ENCODE measurements at regions not wholly inside any gene's neighbourhood (a gene's known extent, or its start where the extent isn't known, plus 50 kb on each side); places are given as distances from the start of the nearest gene placed in this dataset.
"Not testable (repeated sequence)": the region's sequence is repeated elsewhere in the genome, so short reads cannot be mapped to it uniquely, and the experiment has no call there.

GRCh38 chr9:12224449-12224848 lies 468.7 kb upstream of the TYRP1 start:
- no peak for DNase-seq (ENCODE audit: low read depth in 2 of 2)

- DNase-seq (ENCODE audit: low read depth in 2 of 2) = no peak
Observed at GRCh38 chr9:12230708-12231107, 462.5 kb upstream of the TYRP1 start.

- no peak for DNase-seq (ENCODE audit: low read depth in 2 of 2)
Observed at GRCh38 chr9:12231832-12232231, 461.4 kb upstream of the TYRP1 start.

GRCh38 chr9:12232836-12233235 lies 460.3 kb upstream of the TYRP1 start:
- no peak for DNase-seq (ENCODE audit: low read depth in 2 of 2)

GRCh38 chr9:12253941-12254340 lies 439.2 kb upstream of the TYRP1 start:
- DNase-seq (ENCODE audit: low read depth in 2 of 2) = no peak

- DNase-seq (ENCODE audit: low read depth in 2 of 2) = no peak
Observed at GRCh38 chr9:12266758-12267157, 426.4 kb upstream of the TYRP1 start.

GRCh38 chr9:12271421-12271891 lies 421.7 kb upstream of the TYRP1 start:
- DNase-seq (ENCODE audit: low read depth in 2 of 2) = no peak

- no peak for DNase-seq (ENCODE audit: low read depth in 2 of 2)
Observed at GRCh38 chr9:12272471-12273120, 420.6 kb upstream of the TYRP1 start.

- DNase-seq (ENCODE audit: low read depth in 2 of 2) = no peak
Observed at GRCh38 chr9:12274577-12274976, 418.6 kb upstream of the TYRP1 start.

GRCh38 chr9:12276505-12276904 lies 416.7 kb upstream of the TYRP1 start:
- no peak for DNase-seq (ENCODE audit: low read depth in 2 of 2)

- DNase-seq (ENCODE audit: low read depth in 2 of 2) = no peak
Observed at GRCh38 chr9:12289711-12290110, 403.5 kb upstream of the TYRP1 start.

GRCh38 chr9:12290166-12290869 lies 402.9 kb upstream of the TYRP1 start:
- no peak for DNase-seq (ENCODE audit: low read depth in 2 of 2)

- DNase-seq (ENCODE audit: low read depth in 2 of 2) = no peak
Observed at GRCh38 chr9:12305211-12305610, 388.0 kb upstream of the TYRP1 start.

GRCh38 chr9:12314589-12314988 lies 378.6 kb upstream of the TYRP1 start:
- no peak for DNase-seq (ENCODE audit: low read depth in 2 of 2)

- no peak for DNase-seq (ENCODE audit: low read depth in 2 of 2)
Observed at GRCh38 chr9:12318732-12319685, 374.2 kb upstream of the TYRP1 start.

GRCh38 chr9:12329623-12329985 lies 363.6 kb upstream of the TYRP1 start:
- DNase-seq (ENCODE audit: low read depth in 2 of 2) = no peak

GRCh38 chr9:12333966-12334365 lies 359.2 kb upstream of the TYRP1 start:
- not testable (repeated sequence) for DNase-seq (ENCODE audit: low read depth in 2 of 2)

- no peak for DNase-seq (ENCODE audit: low read depth in 2 of 2)
Observed at GRCh38 chr9:12350775-12351174, 342.4 kb upstream of the TYRP1 start.

GRCh38 chr9:12351293-12352044 lies 341.7 kb upstream of the TYRP1 start:
- no peak for DNase-seq (ENCODE audit: low read depth in 2 of 2)

- no peak for DNase-seq (ENCODE audit: low read depth in 2 of 2)
Observed at GRCh38 chr9:12352045-12352315, 341.2 kb upstream of the TYRP1 start.

- no peak for DNase-seq (ENCODE audit: low read depth in 2 of 2)
Observed at GRCh38 chr9:12363439-12363838, 329.7 kb upstream of the TYRP1 start.

- DNase-seq (ENCODE audit: low read depth in 2 of 2) = no peak
Observed at GRCh38 chr9:12368569-12368968, 324.6 kb upstream of the TYRP1 start.
